Hepatocyte (in vitro differentiated cells): ENCODE measurements at regions not wholly inside any gene's neighbourhood (a gene's known extent, or its start where the extent isn't known, plus 50 kb on each side); places are given as distances from the start of the nearest gene placed in this dataset.

ENCODE experiments used
- DNase-seq: peaks from one replicate; pipeline ENCODE4 v3.0.0-alpha.2; 2016; ENCODE audit warnings: low spot score
- H2AFZ ChIP-seq: fragments of 200-600 bp; sonication (generic); 2 replicates; pipeline ENCODE4 v1.6.0; 2016; ENCODE audit warnings: antibody characterized with exemption, mild to moderate bottlenecking
- H3K27ac ChIP-seq: fragments of 200-600 bp; sonication (generic); 2 replicates; pipeline ENCODE4 v1.5.1; 2016; ENCODE audit warnings: mild to moderate bottlenecking
- H3K27me3 ChIP-seq: fragments of 200-600 bp; sonication (generic); 2 replicates; pipeline ENCODE4 v1.6.1; 2016
- H3K36me3 ChIP-seq: fragments of 200-600 bp; sonication (generic); replicated peaks from 2 replicates; pipeline ENCODE4 v1.5.1; 2016; ENCODE audit warnings: low read depth; ENCODE audit not compliant: insufficient read depth
- H3K4me1 ChIP-seq: fragments of 200-600 bp; sonication (generic); 2 replicates; pipeline ENCODE4 v1.5.1; 2016; ENCODE audit warnings: mild to moderate bottlenecking, moderate library complexity; ENCODE audit not compliant: insufficient read depth
- H3K4me2 ChIP-seq: fragments of 200-600 bp; sonication (generic); 2 replicates; pipeline ENCODE4 v1.6.0; 2016
- H3K4me3 ChIP-seq: fragments of 200-600 bp; sonication (generic); 2 replicates; pipeline ENCODE4 v1.5.1; 2016; ENCODE audit warnings: mild to moderate bottlenecking
- H3K79me2 ChIP-seq: fragments of 200-600 bp; sonication (generic); 2 replicates; pipeline ENCODE4 v1.6.0; 2017; ENCODE audit warnings: mild to moderate bottlenecking
- H3K9me2 ChIP-seq: fragments of 200-600 bp; sonication (generic); replicated peaks from 2 replicates; pipeline ENCODE4 v1.6.0; 2017; ENCODE audit warnings: mild to moderate bottlenecking; ENCODE audit not compliant: insufficient read depth
- H3K9me3 ChIP-seq: fragments of 200-600 bp; sonication (generic); 2 replicates; pipeline ENCODE4 v1.5.1; 2016; ENCODE audit warnings: low read depth, mild to moderate bottlenecking
- H4K20me1 ChIP-seq: fragments of 200-600 bp; sonication (generic); 2 replicates; pipeline ENCODE4 v1.6.0; 2016; ENCODE audit warnings: mild to moderate bottlenecking; ENCODE audit not compliant: insufficient read depth, poor library complexity, severe bottlenecking
- EZH2 ChIP-seq: fragments of 200-600 bp; sonication (generic); IDR thresholded peaks from 2 replicates; pipeline ENCODE4 v1.6.1; 2016; ENCODE audit warnings: antibody characterized with exemption, mild to moderate bottlenecking, borderline replicate concordance
- EZH2phosphoT487 ChIP-seq: fragments of 200-600 bp; sonication (generic); IDR thresholded peaks from one replicate; pipeline ENCODE4 v1.6.1; 2018; ENCODE audit warnings: antibody characterized with exemption, mild to moderate bottlenecking, low read depth, moderate library complexity; ENCODE audit not compliant: unreplicated experiment, severe bottlenecking
- WGBS: methylation state at CpG from one replicate; pipeline ENCODE4 v1.1.6; 2016; ENCODE audit warnings: low lambda C conversion rate; ENCODE audit errors: missing lambda C conversion rate; 5-methylcytosine and 5-hydroxymethylcytosine counted together
- TF ChIP-seq, protein P1 (sequence below): fragments of 200-600 bp; sonication (generic); IDR thresholded peaks from 2 replicates; pipeline ENCODE4 v1.5.1; 2016; ENCODE audit warnings: antibody characterized with exemption, mild to moderate bottlenecking; ENCODE audit not compliant: poor library complexity

DNA sequence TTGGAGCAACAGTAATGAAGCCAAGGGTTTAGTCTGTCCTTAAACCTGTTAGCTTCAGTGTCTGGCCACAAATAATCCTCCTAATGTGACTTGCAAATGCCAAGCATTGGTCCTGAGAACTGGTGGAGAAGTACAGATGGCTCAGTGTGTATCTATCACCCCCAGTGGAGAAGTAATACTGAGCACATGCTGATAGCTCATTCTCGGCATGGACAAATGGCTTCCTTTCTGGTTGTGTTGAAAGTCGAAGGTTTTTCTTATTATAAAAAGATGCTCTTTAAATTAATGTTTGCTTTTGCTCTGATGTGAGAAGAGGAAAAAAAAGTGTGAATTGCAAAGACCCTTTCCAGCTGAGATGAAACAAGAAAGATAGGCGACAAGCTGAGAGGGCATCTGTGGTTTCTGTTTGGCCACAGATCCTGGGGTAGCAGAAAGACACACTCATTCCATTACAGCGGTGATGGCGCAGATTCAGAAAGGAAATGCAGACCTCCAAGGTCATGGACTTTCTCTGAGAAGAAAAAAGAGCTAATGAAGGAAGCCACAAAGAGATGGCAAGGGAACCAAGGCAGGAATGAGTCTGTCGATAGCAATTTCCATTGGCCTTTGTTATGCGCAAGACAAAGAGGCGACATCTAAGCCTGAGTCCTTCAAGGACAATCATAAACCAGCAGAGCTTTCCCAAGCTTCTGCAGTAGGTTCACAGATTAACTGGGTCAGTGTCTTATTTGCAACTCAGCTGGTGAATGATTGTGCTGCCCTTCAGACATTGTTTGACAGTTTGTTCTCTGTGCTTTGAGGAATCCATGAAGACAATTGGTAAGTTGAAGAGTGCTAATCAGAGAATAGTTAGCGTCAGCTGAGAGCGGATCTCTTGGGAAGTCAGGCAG is 155.5 kb upstream of the RGS6 start:
- DNase-seq: no peak

DNA sequence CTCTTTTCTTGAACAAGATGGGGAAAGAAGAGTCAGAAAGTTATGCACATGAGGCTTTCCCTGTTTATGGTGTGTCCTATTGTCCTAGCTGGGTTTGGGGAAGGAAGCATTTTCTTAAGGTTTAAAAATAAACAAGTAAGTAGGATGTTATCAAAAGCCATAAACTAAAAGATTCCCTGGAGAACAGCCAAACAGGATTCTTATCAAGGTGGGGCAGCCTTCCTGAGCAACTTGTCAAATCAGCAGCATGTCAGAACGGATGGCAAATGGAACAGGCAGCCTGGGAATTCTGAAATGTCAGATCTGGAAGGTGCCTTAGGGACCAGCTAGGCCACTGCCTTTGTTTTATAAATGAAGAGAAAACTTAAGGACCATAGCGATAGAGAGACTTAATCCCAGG is 152.2 kb upstream of the RGS6 start:
- Histone ChIP-seq H2AFZ (no peak overlapping the region), H3K79me2 (no peaks in the 10 kb centered on the region), H3K36me3 (no peaks in the 10 kb centered on the region), H3K4me1 (no peaks in the 10 kb centered on the region), H3K27me3 (no peaks in the 10 kb centered on the region), H3K4me3 (no peak overlapping the region), H4K20me1 (no peaks in the 10 kb centered on the region), H3K27ac (no peak overlapping the region), H3K9me2 (no peaks in the 10 kb centered on the region), H3K4me2 (no peak overlapping the region), H3K9me3 (no peaks in the 10 kb centered on the region)
- TF ChIP-seq EZH2: no peak
- no peak for TF ChIP-seq EZH2phosphoT487
- TF ChIP-seq, protein P1, sequence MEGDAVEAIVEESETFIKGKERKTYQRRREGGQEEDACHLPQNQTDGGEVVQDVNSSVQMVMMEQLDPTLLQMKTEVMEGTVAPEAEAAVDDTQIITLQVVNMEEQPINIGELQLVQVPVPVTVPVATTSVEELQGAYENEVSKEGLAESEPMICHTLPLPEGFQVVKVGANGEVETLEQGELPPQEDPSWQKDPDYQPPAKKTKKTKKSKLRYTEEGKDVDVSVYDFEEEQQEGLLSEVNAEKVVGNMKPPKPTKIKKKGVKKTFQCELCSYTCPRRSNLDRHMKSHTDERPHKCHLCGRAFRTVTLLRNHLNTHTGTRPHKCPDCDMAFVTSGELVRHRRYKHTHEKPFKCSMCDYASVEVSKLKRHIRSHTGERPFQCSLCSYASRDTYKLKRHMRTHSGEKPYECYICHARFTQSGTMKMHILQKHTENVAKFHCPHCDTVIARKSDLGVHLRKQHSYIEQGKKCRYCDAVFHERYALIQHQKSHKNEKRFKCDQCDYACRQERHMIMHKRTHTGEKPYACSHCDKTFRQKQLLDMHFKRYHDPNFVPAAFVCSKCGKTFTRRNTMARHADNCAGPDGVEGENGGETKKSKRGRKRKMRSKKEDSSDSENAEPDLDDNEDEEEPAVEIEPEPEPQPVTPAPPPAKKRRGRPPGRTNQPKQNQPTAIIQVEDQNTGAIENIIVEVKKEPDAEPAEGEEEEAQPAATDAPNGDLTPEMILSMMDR: no peak
- WGBS: 51% methylated on average over 2 of the region's 2 CpGs
- no peak for DNase-seq

More for the DNA sequence above, 155.5 kb upstream of the RGS6 start:
- H3K27ac ChIP-seq: no peak overlapping the region
- no peaks in the 10 kb centered on the region for H3K36me3 ChIP-seq
- no peaks in the 10 kb centered on the region for H3K27me3 ChIP-seq
- H3K79me2 ChIP-seq: no peaks in the 10 kb centered on the region
- H3K9me3 ChIP-seq: no peaks in the 10 kb centered on the region
- H3K4me2 ChIP-seq: no peak overlapping the region
- no peak for TF ChIP-seq EZH2
- TF ChIP-seq EZH2phosphoT487: no peak
- TF ChIP-seq, protein P1: no peak
- no peaks in the 10 kb centered on the region for H3K4me1 ChIP-seq
- 49% methylated on average over 10 of the region's 10 CpGs for WGBS
- no peak overlapping the region for H3K4me3 ChIP-seq
- H3K9me2 ChIP-seq: no peaks in the 10 kb centered on the region
- no peak overlapping the region for H2AFZ ChIP-seq
- H4K20me1 ChIP-seq: no peaks in the 10 kb centered on the region

DNA sequence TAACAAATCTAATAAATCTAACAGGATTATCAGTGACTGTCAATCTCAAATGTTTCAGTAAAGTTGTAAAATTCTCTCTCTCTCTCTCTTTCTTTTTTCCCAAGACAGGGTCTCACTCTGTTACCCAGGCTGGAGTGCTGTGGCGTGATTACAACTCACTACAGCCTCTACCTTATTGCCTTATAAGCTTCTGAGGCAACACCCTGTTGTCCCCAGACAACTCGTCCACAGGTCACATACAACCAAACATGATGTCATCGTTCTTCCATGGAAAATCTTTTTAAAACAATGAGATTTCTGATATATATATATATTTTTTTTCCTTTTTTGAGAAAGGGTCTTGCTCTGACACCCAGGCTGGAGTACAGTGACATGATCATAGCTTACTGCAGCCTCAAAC is 151.4 kb upstream of the RGS6 start:
- Histone ChIP-seq H3K4me1 (no peaks in the 10 kb centered on the region), H2AFZ (no peak overlapping the region), H3K9me3 (no peaks in the 10 kb centered on the region), H3K4me3 (no peak overlapping the region), H3K9me2 (no peaks in the 10 kb centered on the region), H3K4me2 (no peak overlapping the region), H3K79me2 (no peaks in the 10 kb centered on the region), H3K27me3 (no peaks in the 10 kb centered on the region), H4K20me1 (no peaks in the 10 kb centered on the region), H3K27ac (no peak overlapping the region), H3K36me3 (no peaks in the 10 kb centered on the region)
- no peak for DNase-seq
- TF ChIP-seq, protein P1: no peak
- TF ChIP-seq EZH2: no peak
- no peak for TF ChIP-seq EZH2phosphoT487
- 80% methylated on average over 3 of the region's 3 CpGs for WGBS
